NB4 (cell line): ENCODE measurements at regions not wholly inside any gene's neighbourhood (a gene's known extent, or its start where the extent isn't known, plus 50 kb on each side); places are given as distances from the start of the nearest gene placed in this dataset.
"Not testable (repeated sequence)": the region's sequence is repeated elsewhere in the genome, so short reads cannot be mapped to it uniquely, and the experiment has no call there.

Source experiments
- MAX ChIP-seq: IDR thresholded peaks from 2 replicates; pipeline ENCODE4 v1.6.1; 2011; ENCODE audit warnings: low read depth, low read length
- POLR2A ChIP-seq: IDR thresholded peaks from 2 replicates; pipeline ENCODE4 v1.6.1; 2011; ENCODE audit warnings: mild to moderate bottlenecking; ENCODE audit not compliant: insufficient read length; ENCODE audit errors: extremely low read depth

GRCh38 chr2:183792165-183792924 lies 668.1 kb downstream of the NUP35 start:
- not testable (repeated sequence) for TF ChIP-seq MAX, POLR2A
